ENCODE measurements at regions not wholly inside any gene's neighbourhood (a gene's known extent, or its start where the extent isn't known, plus 50 kb on each side); places are given as distances from the start of the nearest gene placed in this dataset.

DNA sequence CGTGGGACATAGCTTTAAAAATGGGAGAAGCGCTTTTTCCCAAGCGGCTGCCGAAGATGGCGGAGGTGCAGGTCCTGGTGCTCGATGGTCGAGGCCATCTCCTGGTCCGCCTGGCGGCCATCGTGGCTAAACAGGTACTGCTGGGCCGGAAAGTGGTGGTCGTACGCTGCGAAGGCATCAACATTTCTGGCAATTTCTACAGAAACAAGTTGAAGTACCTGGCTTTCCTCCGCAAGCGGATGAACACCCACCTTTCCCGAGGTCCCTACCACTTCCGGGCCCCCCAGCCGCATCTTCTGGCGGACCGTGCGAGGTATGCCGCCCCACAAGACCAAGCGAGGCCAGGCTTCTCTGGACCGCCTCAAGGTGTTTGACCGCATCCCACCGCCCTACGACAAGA is 245.5 kb downstream of the MRPL39 start:
- TF ChIP-seq, protein P1, sequence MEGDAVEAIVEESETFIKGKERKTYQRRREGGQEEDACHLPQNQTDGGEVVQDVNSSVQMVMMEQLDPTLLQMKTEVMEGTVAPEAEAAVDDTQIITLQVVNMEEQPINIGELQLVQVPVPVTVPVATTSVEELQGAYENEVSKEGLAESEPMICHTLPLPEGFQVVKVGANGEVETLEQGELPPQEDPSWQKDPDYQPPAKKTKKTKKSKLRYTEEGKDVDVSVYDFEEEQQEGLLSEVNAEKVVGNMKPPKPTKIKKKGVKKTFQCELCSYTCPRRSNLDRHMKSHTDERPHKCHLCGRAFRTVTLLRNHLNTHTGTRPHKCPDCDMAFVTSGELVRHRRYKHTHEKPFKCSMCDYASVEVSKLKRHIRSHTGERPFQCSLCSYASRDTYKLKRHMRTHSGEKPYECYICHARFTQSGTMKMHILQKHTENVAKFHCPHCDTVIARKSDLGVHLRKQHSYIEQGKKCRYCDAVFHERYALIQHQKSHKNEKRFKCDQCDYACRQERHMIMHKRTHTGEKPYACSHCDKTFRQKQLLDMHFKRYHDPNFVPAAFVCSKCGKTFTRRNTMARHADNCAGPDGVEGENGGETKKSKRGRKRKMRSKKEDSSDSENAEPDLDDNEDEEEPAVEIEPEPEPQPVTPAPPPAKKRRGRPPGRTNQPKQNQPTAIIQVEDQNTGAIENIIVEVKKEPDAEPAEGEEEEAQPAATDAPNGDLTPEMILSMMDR (IDR thresholded peaks at IDR 0.05), result no peak
- no peak for TF ChIP-seq POLR2A (IDR thresholded peaks at IDR 0.05)

All from lower leg skin (tissue), 3 donors.